Stomach smooth muscle (tissue), 2 donors: ENCODE measurements at regions not wholly inside any gene's neighbourhood (a gene's known extent, or its start where the extent isn't known, plus 50 kb on each side); places are given as distances from the start of the nearest gene placed in this dataset.
"Not testable (repeated sequence)": the region's sequence is repeated elsewhere in the genome, so short reads cannot be mapped to it uniquely, and the experiment has no call there.

Experiments used
- H3K27ac ChIP-seq: one replicate; pipeline ENCODE4 v1.7.0; 2013; ENCODE audit warnings: mild to moderate bottlenecking, low read length, inconsistent platforms
- H3K27me3 ChIP-seq, 2 donors: one replicate each; pipeline ENCODE4 v1.7.0; 2013; ENCODE audit warnings: low read length in 2 of 2; ENCODE audit not compliant: insufficient read depth in 2 of 2, control insufficient read depth in 1 of 2
- H3K36me3 ChIP-seq, 2 donors: one replicate each; pipeline ENCODE4 v1.7.0; 2013; ENCODE audit warnings: low read length in 2 of 2; ENCODE audit not compliant: control insufficient read depth in 2 of 2, insufficient read depth in 2 of 2
- H3K4me1 ChIP-seq: one replicate; pipeline ENCODE4 v1.7.0; 2013; ENCODE audit warnings: low read length; ENCODE audit not compliant: control insufficient read depth, insufficient read depth
- H3K4me3 ChIP-seq, 2 donors: one replicate each; pipeline ENCODE4 v1.7.0; 2013; ENCODE audit warnings: low read length in 2 of 2
- H3K9ac ChIP-seq, 2 donors: one replicate each; pipeline ENCODE4 v1.7.0; 2013; ENCODE audit warnings: low read length in 2 of 2, mild to moderate bottlenecking in 1 of 2
- H3K9me3 ChIP-seq, 2 donors: one replicate each; pipeline ENCODE4 v1.7.0; 2013; ENCODE audit warnings: low read length in 2 of 2; ENCODE audit not compliant: control insufficient read depth in 2 of 2
- donor health status: healthy.
- donor health status: Pancreatic carcinoma.

- H3K9me3 ChIP-seq, H3K4me1 ChIP-seq, H3K27me3 ChIP-seq, H3K27ac ChIP-seq, H3K4me3 ChIP-seq, H3K36me3 ChIP-seq, H3K9ac ChIP-seq: not testable (repeated sequence)
Measured at GRCh38 chr5:38705529-38705928, 140.3 kb upstream of the OSMR start.

- no peak overlapping the region for H3K9ac ChIP-seq
- no peaks in the 10 kb centered on the region for H3K27me3 ChIP-seq
- no peak overlapping the region for H3K27ac ChIP-seq
- no peaks in the 10 kb centered on the region for H3K9me3 ChIP-seq
- H3K4me1 ChIP-seq = no peaks in the 10 kb centered on the region
- no peaks in the 10 kb centered on the region for H3K36me3 ChIP-seq
- no peak overlapping the region for H3K4me3 ChIP-seq
Measured at GRCh38 chr5:38706376-38706775, 139.4 kb upstream of the OSMR start.

GRCh38 chr5:38707352-38708210 lies 138.2 kb upstream of the OSMR start:
- H3K27ac ChIP-seq = no peak overlapping the region
- no peaks in the 10 kb centered on the region for H3K9me3 ChIP-seq
- no peaks in the 10 kb centered on the region for H3K27me3 ChIP-seq
- H3K36me3 ChIP-seq = no peaks in the 10 kb centered on the region
- H3K4me3 ChIP-seq = no peak overlapping the region
- no peaks in the 10 kb centered on the region for H3K4me1 ChIP-seq
- H3K9ac ChIP-seq = no peak overlapping the region

GRCh38 chr5:38709678-38710306 lies 136.0 kb upstream of the OSMR start:
- Histone ChIP-seq H3K27ac (no peak overlapping the region), H3K4me3 (no peak overlapping the region), H3K9me3 (no peaks in the 10 kb centered on the region), H3K27me3 (no peaks in the 10 kb centered on the region), H3K4me1 (no peaks in the 10 kb centered on the region), H3K36me3 (no peaks in the 10 kb centered on the region), H3K9ac (no peak overlapping the region)

GRCh38 chr5:38710627-38711026 lies 135.2 kb upstream of the OSMR start:
- Histone ChIP-seq H3K27ac (no peak overlapping the region), H3K4me3 (no peak overlapping the region), H3K36me3 (no peaks in the 10 kb centered on the region), H3K9ac (no peak overlapping the region), H3K27me3 (no peaks in the 10 kb centered on the region), H3K4me1 (no peaks in the 10 kb centered on the region), H3K9me3 (no peaks in the 10 kb centered on the region)

- Histone ChIP-seq H3K9me3 (no peaks in the 10 kb centered on the region), H3K4me1 (no peaks in the 10 kb centered on the region), H3K27me3 (no peaks in the 10 kb centered on the region), H3K27ac (no peak overlapping the region), H3K36me3 (no peaks in the 10 kb centered on the region), H3K9ac (no peak overlapping the region), H3K4me3 (no peak overlapping the region)
Measured at GRCh38 chr5:38712391-38712790, 133.4 kb upstream of the OSMR start.

- Histone ChIP-seq H3K9ac (no peak overlapping the region), H3K9me3 (no peaks in the 10 kb centered on the region), H3K27ac (no peak overlapping the region), H3K36me3 (no peaks in the 10 kb centered on the region), H3K27me3 (no peaks in the 10 kb centered on the region), H3K4me3 (no peak overlapping the region), H3K4me1 (no peaks in the 10 kb centered on the region)
Measured at GRCh38 chr5:38714240-38714639, 131.6 kb upstream of the OSMR start.

GRCh38 chr5:38714703-38715355 lies 131.0 kb upstream of the OSMR start:
- Histone ChIP-seq H3K4me3 (no peak overlapping the region), H3K27me3 (no peaks in the 10 kb centered on the region), H3K9me3 (no peaks in the 10 kb centered on the region), H3K27ac (no peak overlapping the region), H3K9ac (no peak overlapping the region), H3K36me3 (no peaks in the 10 kb centered on the region), H3K4me1 (no peaks in the 10 kb centered on the region)

- no peaks in the 10 kb centered on the region for H3K9me3 ChIP-seq
- no peaks in the 10 kb centered on the region for H3K27me3 ChIP-seq
- H3K36me3 ChIP-seq = no peaks in the 10 kb centered on the region
- no peaks in the 10 kb centered on the region for H3K4me1 ChIP-seq
- H3K9ac ChIP-seq = no peak overlapping the region
- H3K4me3 ChIP-seq = no peak overlapping the region
- H3K27ac ChIP-seq = no peak overlapping the region
Measured at GRCh38 chr5:38715696-38716095, 130.1 kb upstream of the OSMR start.

GRCh38 chr5:38716516-38716915 lies 129.3 kb upstream of the OSMR start:
- Histone ChIP-seq H3K9me3 (no peaks in the 10 kb centered on the region), H3K36me3 (no peaks in the 10 kb centered on the region), H3K4me3 (no peak overlapping the region), H3K4me1 (no peaks in the 10 kb centered on the region), H3K27ac (no peak overlapping the region), H3K9ac (no peak overlapping the region), H3K27me3 (no peaks in the 10 kb centered on the region)
